Raji (cell line): ENCODE measurements at regions not wholly inside any gene's neighbourhood (a gene's known extent, or its start where the extent isn't known, plus 50 kb on each side); places are given as distances from the start of the nearest gene placed in this dataset.

ENCODE experiments used
- POLR2A ChIP-seq: IDR thresholded peaks from 2 replicates; pipeline ENCODE4 v1.6.1; 2011; ENCODE audit warnings: low read depth, low read length, control low read depth; ENCODE audit not compliant: insufficient read depth

GRCh38 chr3:23644099-23644498 is 161.7 kb upstream of the UBE2E1 start:
- no peak for TF ChIP-seq POLR2A

DNA sequence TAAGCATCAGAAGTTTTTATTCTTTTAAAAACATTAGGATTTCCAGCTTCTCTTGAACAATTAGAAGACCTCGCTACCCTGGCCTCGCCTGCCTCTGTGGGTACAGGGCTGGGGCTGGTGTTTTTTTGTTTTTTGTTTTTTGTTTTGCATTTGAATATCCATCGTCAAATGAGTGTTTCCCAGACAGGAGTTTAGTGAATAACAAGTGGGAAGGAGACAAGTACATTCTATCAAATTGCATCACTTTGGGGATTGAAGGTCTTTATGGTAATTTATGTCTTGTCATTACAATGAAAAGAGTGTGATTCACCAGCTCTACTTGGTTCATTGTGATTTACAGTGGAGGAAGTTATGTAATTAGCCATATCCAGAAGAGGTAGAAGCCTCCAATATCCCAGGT is 161.1 kb upstream of the UBE2E1 start:
- TF ChIP-seq POLR2A: no peak

- TF ChIP-seq POLR2A: no peak
Measured at GRCh38 chr3:23645533-23646183, 160.1 kb upstream of the UBE2E1 start.

- no peak for TF ChIP-seq POLR2A
Measured at GRCh38 chr3:23646184-23646920, 159.4 kb upstream of the UBE2E1 start.

DNA sequence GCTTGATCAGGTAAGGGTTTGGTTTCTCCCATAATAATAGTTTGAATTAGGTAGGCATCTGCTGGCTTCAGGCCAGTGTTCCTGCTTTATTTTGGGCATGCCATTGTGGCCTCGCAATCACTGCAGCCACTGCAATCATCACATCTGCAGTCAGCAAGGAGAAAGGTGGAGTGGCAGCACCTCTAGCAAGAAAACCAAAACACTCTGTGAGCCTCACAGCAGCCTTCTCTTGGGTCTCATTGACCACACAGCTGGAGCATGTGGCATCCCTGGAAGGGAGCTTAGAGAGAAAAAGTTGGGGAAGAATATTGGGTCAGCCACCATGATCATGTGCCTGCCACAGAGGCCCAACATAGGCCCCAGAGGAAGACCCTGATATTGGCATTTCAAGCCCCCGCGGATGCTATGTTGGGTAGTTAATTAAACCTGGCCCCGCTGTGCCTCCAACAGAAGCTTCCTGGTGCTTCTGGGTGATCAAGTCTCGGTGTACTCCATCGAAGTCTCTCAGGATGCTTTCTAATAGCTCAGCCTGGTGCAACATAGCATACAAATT is 158.0 kb upstream of the UBE2E1 start:
- no peak for TF ChIP-seq POLR2A

DNA sequence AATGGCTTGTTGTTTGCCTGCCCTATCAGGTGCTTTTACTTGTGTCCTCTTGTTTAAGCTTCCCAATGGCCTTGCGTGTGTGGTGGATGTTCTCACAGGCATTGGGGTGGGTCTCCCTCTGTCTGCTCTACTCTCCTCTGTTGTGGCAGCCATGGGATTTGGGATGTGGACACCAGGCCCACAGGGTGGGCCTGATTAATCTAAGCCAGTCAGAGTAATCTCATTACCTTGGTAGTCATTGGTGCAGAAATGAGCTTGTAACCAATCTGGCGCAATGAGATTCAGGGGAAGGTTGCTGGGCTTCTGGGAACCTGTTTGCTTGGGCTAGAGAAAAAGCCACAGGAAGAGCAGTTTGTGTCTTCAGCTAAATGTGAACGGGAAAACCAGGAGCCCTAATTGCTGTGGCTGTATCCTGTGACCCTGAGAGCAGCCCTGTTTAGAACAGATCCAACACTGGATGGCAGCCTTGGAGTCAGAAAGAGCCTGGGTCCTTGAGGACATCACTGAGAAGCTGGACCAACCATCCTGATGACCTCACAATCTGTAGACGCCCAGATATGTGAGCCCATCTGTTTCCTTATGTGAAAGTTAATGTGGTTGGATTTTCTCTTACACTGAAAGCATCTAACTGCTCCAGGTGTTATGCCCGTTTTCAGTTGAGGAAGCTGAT is 157.3 kb upstream of the UBE2E1 start:
- TF ChIP-seq POLR2A: no peak

DNA sequence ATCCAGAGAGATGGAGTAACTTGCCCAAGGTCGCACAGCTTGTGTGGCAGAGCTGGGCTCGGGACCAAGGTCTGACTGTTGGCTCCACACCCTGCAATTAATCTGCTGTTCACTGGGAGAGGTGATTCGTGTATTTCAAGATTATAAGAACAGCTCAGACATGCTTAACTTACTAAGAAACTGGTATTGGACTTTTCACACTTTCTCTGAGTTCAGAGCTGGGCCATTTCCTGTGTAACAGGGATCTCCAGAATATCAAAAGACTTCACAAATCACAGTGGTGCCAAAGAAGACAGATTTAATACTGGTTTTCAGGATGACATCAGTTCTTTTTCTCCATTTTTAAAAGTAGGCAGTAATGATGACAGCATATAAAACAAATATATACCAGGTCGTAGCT is 156.8 kb upstream of the UBE2E1 start:
- no peak for TF ChIP-seq POLR2A

GRCh38 chr3:23649448-23649847 is 156.3 kb upstream of the UBE2E1 start:
- no peak for TF ChIP-seq POLR2A

DNA sequence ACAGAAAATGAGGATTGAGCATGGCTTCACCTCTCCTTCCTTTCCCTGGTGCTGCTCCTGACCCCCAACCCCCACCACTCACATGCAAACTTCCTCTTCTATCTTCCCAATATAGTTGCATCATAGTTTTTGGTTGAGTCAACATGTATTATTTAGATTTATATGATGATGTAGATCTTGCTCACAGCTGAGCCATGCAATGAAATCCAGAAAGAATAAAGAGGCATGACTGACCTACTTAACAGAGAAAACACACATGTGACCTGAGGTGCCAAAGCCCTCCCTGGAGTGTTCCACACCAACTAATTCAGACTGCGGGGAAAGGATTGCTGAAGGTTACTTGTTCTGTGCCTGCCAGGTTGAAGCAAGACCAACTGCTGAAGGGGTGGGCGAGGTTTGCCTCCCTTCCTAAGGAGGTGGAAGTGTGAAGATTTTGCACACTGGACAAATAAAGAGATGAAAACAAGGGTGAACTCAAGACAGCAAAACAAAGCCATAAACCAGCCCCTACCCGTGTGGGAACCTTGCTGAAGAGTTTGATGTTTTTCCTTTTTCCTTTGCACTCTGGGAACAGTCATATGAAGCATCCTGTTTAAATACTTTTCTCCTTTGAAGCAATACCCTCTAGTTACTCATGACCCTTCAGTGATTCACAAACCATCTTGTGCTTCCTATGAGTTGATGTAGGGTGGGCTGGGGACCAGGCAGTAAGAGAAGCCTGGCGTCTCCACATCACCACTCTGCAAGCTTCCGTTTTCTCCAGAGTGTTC is 155.2 kb upstream of the UBE2E1 start:
- no peak for TF ChIP-seq POLR2A

GRCh38 chr3:23653647-23654525 is 151.9 kb upstream of the UBE2E1 start:
- peak; percentile 51 for TF ChIP-seq POLR2A

DNA sequence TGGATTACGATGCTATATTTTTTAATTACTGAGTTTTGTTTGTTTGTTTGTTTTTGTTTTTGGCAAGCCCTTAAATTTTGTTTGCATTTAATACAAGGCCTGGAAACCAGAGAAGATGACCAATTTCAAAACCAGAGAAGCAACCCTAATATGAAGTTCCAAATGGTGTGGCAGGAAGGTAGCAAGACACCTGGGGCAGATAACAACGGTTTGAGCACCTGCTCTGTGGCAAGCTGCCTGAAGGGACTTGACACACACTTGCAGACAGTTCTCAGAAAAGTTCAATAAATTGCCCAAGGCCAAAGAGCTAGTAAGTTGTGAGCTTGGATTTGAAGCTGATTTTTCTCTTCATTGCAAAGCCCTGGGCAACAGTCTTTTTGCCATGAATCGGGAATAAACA is 151.2 kb upstream of the UBE2E1 start:
- TF ChIP-seq POLR2A: no peak; the same call in 1 of the 2 replicates

DNA sequence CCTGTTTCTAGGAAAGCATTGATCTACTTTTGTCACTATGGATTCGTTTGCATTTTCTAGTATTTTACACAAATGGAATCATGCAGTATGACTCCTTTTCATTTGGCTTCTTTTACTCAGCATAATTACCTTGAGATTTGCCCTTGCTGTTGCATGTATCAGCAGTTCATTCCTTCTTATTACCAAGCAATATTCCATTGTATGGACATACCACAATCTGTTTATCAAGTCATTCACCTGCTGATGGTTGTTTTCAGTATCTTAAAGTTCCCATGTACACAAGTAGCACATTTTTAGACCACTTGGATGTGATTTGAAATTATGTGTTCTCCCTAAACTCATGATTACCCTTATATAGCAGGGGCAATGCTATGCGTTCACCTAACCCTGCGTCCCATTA is 150.0 kb upstream of the UBE2E1 start:
- no peak for TF ChIP-seq POLR2A

GRCh38 chr3:23656199-23656598 is 149.6 kb upstream of the UBE2E1 start:
- no peak for TF ChIP-seq POLR2A

DNA sequence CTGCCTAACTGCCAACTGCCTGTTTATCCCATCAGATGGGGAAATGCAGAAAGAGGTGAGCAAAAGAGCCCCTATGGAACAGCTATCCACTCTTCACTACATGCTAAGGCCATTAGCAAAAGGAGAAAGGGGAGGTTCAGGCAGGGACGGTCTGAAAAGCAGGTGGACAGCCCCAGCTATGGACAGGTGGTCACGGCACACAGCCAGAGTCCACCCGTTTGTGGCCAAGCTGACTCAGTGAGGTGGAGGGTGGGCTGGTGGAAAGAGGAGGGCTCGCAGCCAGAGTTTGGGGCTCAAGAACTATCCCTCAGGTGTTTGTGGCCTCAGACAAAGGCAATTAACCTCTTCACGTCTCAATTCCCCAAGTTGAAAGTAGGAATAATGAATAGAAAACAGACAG is 148.9 kb upstream of the UBE2E1 start:
- no peak for TF ChIP-seq POLR2A

- no peak for TF ChIP-seq POLR2A
Measured at GRCh38 chr3:23657647-23658046, 148.1 kb upstream of the UBE2E1 start.

DNA sequence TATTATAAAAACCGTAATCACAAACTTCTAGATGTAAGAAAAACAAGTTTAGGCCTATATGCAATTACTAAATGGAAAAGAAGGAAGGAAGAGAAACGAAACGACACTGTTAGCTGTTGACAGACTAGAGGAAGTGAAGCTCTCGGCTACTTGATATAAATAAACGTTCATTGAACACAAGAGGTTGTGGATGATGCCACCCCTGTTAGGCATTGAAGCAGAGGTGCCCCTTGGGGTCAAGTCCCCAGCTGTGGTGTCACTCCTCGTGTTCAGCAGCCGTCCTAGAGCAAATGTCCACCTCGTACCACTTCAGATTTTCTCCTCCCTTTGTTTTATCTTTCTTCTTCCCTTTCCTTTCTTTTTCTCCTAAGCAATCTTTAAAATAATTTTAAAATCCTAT is 146.5 kb upstream of the UBE2E1 start:
- TF ChIP-seq POLR2A: no peak
